Breast epithelium (tissue), 3 donors: ENCODE measurements at regions not wholly inside any gene's neighbourhood (a gene's known extent, or its start where the extent isn't known, plus 50 kb on each side); places are given as distances from the start of the nearest gene placed in this dataset.
"Not testable (repeated sequence)": the region's sequence is repeated elsewhere in the genome, so short reads cannot be mapped to it uniquely, and the experiment has no call there.

Source experiments
- POLR2A ChIP-seq: fragments of 450-650 bp; IDR thresholded peaks from one replicate; pipeline ENCODE4 v1.6.1; 2016; ENCODE audit warnings: antibody characterized with exemption, mild to moderate bottlenecking, moderate library complexity
- POLR2AphosphoS5 ChIP-seq, 3 donors: sonication (generic); formaldehyde crosslinking; IDR thresholded peaks; one replicate each; pipeline ENCODE4 v1.6.1; 2017; ENCODE audit warnings: antibody characterized with exemption in 3 of 3
- TF ChIP-seq, protein P1 (sequence below), 3 donors: fragments of 450-650 bp; IDR thresholded peaks; one replicate each; pipeline ENCODE4 v1.5.1; 2016 to 2017; ENCODE audit warnings: antibody characterized with exemption in 3 of 3, mild to moderate bottlenecking in 3 of 3, moderate library complexity in 3 of 3

DNA sequence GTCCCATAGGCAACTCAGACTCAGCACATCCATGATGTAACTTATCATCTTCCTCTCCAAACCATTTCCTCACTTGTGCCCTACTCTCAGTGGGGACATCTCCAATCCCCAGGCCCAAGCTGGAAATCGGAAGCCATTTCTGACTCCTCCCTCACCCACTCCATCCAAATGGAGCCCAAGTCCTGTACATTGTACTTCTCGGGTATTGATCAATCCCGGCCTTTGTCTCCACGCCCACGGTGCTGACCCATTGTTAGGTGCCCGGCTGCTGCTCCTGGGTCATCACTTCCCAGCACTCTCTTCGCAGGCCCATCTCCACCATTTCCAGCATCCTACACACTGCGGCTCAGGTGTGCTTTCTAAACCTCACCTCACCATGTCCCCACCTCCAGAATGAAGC, 1969.6 kb downstream of the FOXD4L5 start:
- TF ChIP-seq POLR2A; POLR2AphosphoS5 (IDR thresholded peaks at IDR 0.05): not testable (repeated sequence)
- TF ChIP-seq, protein P1, sequence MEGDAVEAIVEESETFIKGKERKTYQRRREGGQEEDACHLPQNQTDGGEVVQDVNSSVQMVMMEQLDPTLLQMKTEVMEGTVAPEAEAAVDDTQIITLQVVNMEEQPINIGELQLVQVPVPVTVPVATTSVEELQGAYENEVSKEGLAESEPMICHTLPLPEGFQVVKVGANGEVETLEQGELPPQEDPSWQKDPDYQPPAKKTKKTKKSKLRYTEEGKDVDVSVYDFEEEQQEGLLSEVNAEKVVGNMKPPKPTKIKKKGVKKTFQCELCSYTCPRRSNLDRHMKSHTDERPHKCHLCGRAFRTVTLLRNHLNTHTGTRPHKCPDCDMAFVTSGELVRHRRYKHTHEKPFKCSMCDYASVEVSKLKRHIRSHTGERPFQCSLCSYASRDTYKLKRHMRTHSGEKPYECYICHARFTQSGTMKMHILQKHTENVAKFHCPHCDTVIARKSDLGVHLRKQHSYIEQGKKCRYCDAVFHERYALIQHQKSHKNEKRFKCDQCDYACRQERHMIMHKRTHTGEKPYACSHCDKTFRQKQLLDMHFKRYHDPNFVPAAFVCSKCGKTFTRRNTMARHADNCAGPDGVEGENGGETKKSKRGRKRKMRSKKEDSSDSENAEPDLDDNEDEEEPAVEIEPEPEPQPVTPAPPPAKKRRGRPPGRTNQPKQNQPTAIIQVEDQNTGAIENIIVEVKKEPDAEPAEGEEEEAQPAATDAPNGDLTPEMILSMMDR (IDR thresholded peaks at IDR 0.05) = not testable (repeated sequence)
